ENCODE measurements at regions not wholly inside any gene's neighbourhood (a gene's known extent, or its start where the extent isn't known, plus 50 kb on each side); places are given as distances from the start of the nearest gene placed in this dataset.

GRCh38 chr2:52253416-52253980 lies 1221.6 kb upstream of the NRXN1 start:
- TF ChIP-seq CTCF (IDR thresholded peaks at IDR 0.05) (no peak), POLR2A (IDR thresholded peaks at IDR 0.05) (no peak), POLR2AphosphoS5 (IDR thresholded peaks at IDR 0.05) (no peak)

Measured in suprapubic skin (tissue), 4 donors.